ENCODE measurements at regions not wholly inside any gene's neighbourhood (a gene's known extent, or its start where the extent isn't known, plus 50 kb on each side); places are given as distances from the start of the nearest gene placed in this dataset.

DNA sequence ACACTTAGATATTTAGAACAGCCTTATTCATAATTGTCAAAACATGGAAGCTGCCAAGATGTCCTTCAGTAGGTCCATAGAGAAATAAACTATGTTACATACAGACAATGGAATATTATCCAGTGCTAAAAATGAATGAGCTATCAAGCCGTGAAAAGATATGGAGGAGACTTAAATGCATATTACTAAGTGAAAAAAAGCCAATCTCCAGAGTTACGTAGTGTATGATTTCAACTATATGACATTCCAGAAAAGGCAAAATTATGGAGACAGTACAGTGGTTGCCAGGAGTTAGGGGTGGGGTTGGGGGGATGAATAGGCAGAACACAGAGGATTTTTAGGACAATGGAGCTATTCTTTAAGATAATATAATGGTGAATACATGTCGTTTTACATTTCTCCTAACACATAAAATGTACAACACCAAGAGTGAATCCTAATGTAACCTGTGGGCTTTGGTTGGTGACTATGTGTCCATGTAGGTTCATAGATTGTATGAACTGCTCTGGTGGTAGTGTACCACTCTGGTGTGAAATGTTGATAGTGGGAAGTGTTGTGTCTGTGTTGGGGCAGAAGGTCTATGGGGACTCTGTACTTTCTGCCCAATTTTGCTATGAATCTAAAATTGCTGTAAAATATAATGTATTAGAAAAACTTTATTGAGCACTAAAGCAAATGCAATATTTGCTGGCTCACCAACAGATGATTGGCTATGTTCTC is 122.6 kb downstream of the USP22 start:
- Histone ChIP-seq H3K4me1 (ENCODE audit: control insufficient read depth in 2 of 2, insufficient read depth in 2 of 2, low read length in 2 of 2) (no peaks in the 10 kb centered on the region), H3K27me3 (ENCODE audit: control insufficient read depth in 2 of 2, insufficient read depth in 1 of 2, low read length in 1 of 2) (peaks cover 0 to 2% of the 10 kb centered on the region in 2 donors), H3K4me3 (ENCODE audit: low read length in 2 of 2) (no peak overlapping the region), H3K27ac (ENCODE audit: low read depth in 1 of 2, low read length in 1 of 2) (no peak overlapping the region), H3K36me3 (ENCODE audit: control insufficient read depth in 2 of 2, insufficient read depth in 2 of 2, low read length in 1 of 2) (no peaks in the 10 kb centered on the region), H3K9me3 (ENCODE audit: control insufficient read depth in 2 of 2, insufficient read depth in 1 of 2, low read length in 1 of 2) (no peaks in the 10 kb centered on the region)
- DNase-seq (ENCODE audit: low read depth in 6 of 9, low spot score in 9 of 9) = no peak
- WGBS = 86% methylated on average over 3 of the region's 3 CpGs

DNA sequence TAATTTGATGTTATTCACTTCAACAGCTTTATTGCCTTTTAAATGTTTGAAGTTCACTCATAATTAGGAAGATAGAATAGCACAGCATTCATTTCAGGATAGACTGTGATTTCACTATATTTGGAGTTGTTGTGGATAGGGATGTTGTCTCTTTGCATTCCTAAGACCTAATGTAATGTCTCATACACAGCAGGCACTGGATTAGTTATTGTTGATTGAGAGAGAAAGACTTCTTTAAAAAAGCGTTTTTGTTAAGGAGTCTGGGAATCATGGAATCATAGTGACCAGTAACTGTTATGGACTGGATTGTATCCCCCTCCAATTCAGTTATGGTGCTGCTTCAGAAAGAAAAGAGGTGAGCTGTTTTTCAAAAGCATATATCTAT is 122.0 kb downstream of the USP22 start:
- 89% methylated on average over 1 of the region's 1 CpG for WGBS
- H3K4me1 ChIP-seq (ENCODE audit: control insufficient read depth in 2 of 2, insufficient read depth in 2 of 2, low read length in 2 of 2) = no peaks in the 10 kb centered on the region

DNA sequence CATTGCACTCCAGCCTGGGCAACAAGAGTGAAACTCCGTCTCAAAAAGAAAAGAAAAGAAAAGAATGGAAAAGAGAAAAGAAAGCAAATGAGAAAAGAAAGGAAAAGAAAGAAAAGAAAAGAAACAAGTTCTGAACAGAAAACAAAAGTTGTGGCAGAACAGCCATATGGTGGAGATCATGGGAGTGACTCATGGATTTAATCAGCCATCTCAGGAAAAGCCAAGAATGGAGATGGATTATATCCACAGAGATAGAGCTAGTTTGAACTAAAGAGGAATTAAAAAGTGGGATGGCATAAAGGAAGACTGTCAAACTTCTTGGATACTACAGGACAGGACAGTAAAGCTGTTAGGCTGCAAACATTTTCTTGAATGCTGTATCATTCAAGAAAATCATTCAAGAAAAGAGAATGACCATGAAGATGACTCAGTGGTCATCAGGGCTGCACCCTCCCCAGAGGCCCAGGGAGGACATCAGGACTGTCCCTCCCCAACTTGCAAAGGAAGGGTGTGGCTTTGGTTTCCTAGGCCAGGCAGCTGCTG is 120.6 kb downstream of the USP22 start:
- Histone ChIP-seq H3K36me3 (ENCODE audit: control insufficient read depth in 2 of 2, insufficient read depth in 2 of 2, low read length in 1 of 2) (no peaks in the 10 kb centered on the region), H3K27ac (ENCODE audit: low read depth in 1 of 2, low read length in 1 of 2) (no peak overlapping the region), H3K27me3 (ENCODE audit: control insufficient read depth in 2 of 2, insufficient read depth in 1 of 2, low read length in 1 of 2) (peaks cover 0 to 2% of the 10 kb centered on the region in 2 donors), H3K9me3 (ENCODE audit: control insufficient read depth in 2 of 2, insufficient read depth in 1 of 2, low read length in 1 of 2) (no peaks in the 10 kb centered on the region), H3K4me3 (ENCODE audit: low read length in 2 of 2) (no peak overlapping the region), H3K4me1 (ENCODE audit: control insufficient read depth in 2 of 2, insufficient read depth in 2 of 2, low read length in 2 of 2) (no peaks in the 10 kb centered on the region)
- WGBS = 97% methylated on average over 1 of the region's 1 CpG
- no peak for DNase-seq (ENCODE audit: low read depth in 6 of 9, low spot score in 9 of 9)

More for the DNA sequence above, 122.0 kb downstream of the USP22 start:
- no peak overlapping the region for H3K27ac ChIP-seq (ENCODE audit: low read depth in 1 of 2, low read length in 1 of 2)
- no peak for DNase-seq (ENCODE audit: low read depth in 6 of 9, low spot score in 9 of 9)
- no peak overlapping the region for H3K4me3 ChIP-seq (ENCODE audit: low read length in 2 of 2)
- H3K36me3 ChIP-seq (ENCODE audit: control insufficient read depth in 2 of 2, insufficient read depth in 2 of 2, low read length in 1 of 2) = no peaks in the 10 kb centered on the region
- H3K9me3 ChIP-seq (ENCODE audit: control insufficient read depth in 2 of 2, insufficient read depth in 1 of 2, low read length in 1 of 2) = no peaks in the 10 kb centered on the region
- peaks cover 0 to 2% of the 10 kb centered on the region in 2 donors for H3K27me3 ChIP-seq (ENCODE audit: control insufficient read depth in 2 of 2, insufficient read depth in 1 of 2, low read length in 1 of 2)

DNA sequence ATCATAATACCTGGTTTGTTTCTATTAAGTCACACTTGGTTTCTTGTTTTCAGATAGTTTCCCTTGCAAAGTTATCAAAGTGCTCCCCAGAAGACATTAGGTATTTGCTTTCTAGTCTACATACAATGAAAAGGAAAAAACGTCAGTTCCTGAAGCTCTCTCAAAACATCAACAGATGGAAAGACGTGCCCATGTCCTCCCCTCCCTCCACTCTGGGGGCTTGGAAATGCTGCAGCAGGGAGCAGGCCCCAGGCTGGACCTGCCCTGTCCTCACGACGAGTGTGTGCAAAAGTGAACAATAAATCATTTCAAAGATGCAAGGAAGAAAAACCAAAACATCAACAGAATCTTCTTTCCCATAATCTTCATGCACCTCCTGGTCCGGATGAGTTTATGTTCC is 118.5 kb downstream of the USP22 start:
- Histone ChIP-seq H3K9me3 (ENCODE audit: control insufficient read depth in 2 of 2, insufficient read depth in 1 of 2, low read length in 1 of 2) (no peaks in the 10 kb centered on the region), H3K4me3 (ENCODE audit: low read length in 2 of 2) (no peak overlapping the region), H3K27ac (ENCODE audit: low read depth in 1 of 2, low read length in 1 of 2) (no peak overlapping the region), H3K4me1 (ENCODE audit: control insufficient read depth in 2 of 2, insufficient read depth in 2 of 2, low read length in 2 of 2) (no peaks in the 10 kb centered on the region), H3K27me3 (ENCODE audit: control insufficient read depth in 2 of 2, insufficient read depth in 1 of 2, low read length in 1 of 2) (peaks cover 0 to 2% of the 10 kb centered on the region in 2 donors), H3K36me3 (ENCODE audit: control insufficient read depth in 2 of 2, insufficient read depth in 2 of 2, low read length in 1 of 2) (no peaks in the 10 kb centered on the region)
- no peak for DNase-seq (ENCODE audit: low read depth in 6 of 9, low spot score in 9 of 9)
- WGBS = 93% methylated on average over 5 of the region's 5 CpGs

DNA sequence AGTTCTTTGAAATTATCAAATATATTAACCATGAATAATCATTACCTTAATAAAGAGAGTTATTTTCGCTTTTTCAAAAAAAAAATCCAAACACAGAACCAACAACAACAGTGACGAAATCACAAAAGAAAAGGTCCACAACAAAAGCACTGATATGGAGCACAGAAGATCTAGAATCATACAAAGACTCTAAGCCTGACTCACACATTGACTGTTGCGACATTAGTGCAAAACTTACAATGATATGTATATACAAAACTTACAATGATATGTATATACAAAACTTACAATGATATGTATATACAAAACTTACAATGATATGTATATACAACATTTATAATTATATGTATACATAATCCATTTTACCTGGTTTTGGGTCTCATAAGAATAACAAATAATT is 117.7 kb downstream of the USP22 start:
- no peak for DNase-seq (ENCODE audit: low read depth in 6 of 9, low spot score in 9 of 9)
- WGBS = 98% methylated on average over 3 of the region's 3 CpGs
- no peaks in the 10 kb centered on the region for H3K4me1 ChIP-seq (ENCODE audit: control insufficient read depth in 2 of 2, insufficient read depth in 2 of 2, low read length in 2 of 2)

DNA sequence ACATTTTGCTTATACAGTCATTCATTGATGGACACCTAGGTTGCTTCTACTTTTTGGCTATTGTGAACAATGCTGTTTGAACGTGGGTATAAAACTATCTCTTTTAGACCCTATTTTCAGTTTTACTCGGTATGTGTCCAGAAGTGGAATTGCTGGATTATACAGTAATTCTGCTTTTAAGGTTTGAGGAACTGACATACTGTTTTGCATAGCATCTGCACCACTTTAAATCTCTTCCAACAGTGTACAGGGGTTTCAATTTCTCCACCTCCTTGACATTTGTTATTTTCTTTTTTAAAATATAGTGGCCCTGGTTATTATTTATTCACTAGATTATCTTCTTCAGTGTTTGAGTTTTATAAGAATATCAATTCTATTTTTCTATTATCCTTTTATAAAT is 116.9 kb downstream of the USP22 start:
- no peaks in the 10 kb centered on the region for H3K4me1 ChIP-seq (ENCODE audit: control insufficient read depth in 2 of 2, insufficient read depth in 2 of 2, low read length in 2 of 2)
- no peak overlapping the region for H3K27ac ChIP-seq (ENCODE audit: low read depth in 1 of 2, low read length in 1 of 2)
- H3K9me3 ChIP-seq (ENCODE audit: control insufficient read depth in 2 of 2, insufficient read depth in 1 of 2, low read length in 1 of 2) = no peaks in the 10 kb centered on the region
- no peak overlapping the region for H3K4me3 ChIP-seq (ENCODE audit: low read length in 2 of 2)
- WGBS = 81% methylated on average over 2 of the region's 2 CpGs
- H3K27me3 ChIP-seq (ENCODE audit: control insufficient read depth in 2 of 2, insufficient read depth in 1 of 2, low read length in 1 of 2) = peaks cover 0 to 2% of the 10 kb centered on the region in 2 donors
- DNase-seq (ENCODE audit: low read depth in 6 of 9, low spot score in 9 of 9) = no peak
- no peaks in the 10 kb centered on the region for H3K36me3 ChIP-seq (ENCODE audit: control insufficient read depth in 2 of 2, insufficient read depth in 2 of 2, low read length in 1 of 2)

More for the DNA sequence above, 117.7 kb downstream of the USP22 start:
- Histone ChIP-seq H3K36me3 (ENCODE audit: control insufficient read depth in 2 of 2, insufficient read depth in 2 of 2, low read length in 1 of 2) (no peaks in the 10 kb centered on the region), H3K27ac (ENCODE audit: low read depth in 1 of 2, low read length in 1 of 2) (no peak overlapping the region), H3K27me3 (ENCODE audit: control insufficient read depth in 2 of 2, insufficient read depth in 1 of 2, low read length in 1 of 2) (peaks cover 0 to 2% of the 10 kb centered on the region in 2 donors), H3K4me3 (ENCODE audit: low read length in 2 of 2) (no peak overlapping the region), H3K9me3 (ENCODE audit: control insufficient read depth in 2 of 2, insufficient read depth in 1 of 2, low read length in 1 of 2) (no peaks in the 10 kb centered on the region)

DNA sequence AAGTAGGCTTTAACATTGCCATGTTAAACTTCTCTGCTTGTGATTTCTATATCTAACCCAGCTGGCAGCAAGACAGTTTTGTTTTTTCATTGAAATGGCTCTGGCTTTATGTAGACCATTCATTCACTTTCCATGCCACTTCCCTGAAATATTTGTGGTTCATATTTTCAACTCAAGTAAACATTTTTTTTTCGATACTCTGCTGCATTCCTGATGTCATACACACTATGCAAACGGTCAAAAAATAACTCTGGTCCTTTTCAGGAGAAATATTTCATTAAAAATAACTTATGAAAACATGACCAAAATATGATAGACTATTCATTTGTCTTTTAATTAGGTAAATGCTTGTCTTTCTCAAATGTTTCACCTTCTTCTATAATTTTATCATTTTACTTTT is 116.3 kb downstream of the USP22 start:
- DNase-seq (ENCODE audit: low read depth in 6 of 9, low spot score in 9 of 9) = no peak
- Histone ChIP-seq H3K36me3 (ENCODE audit: control insufficient read depth in 2 of 2, insufficient read depth in 2 of 2, low read length in 1 of 2) (no peaks in the 10 kb centered on the region), H3K9me3 (ENCODE audit: control insufficient read depth in 2 of 2, insufficient read depth in 1 of 2, low read length in 1 of 2) (no peaks in the 10 kb centered on the region), H3K4me3 (ENCODE audit: low read length in 2 of 2) (no peak overlapping the region), H3K27ac (ENCODE audit: low read depth in 1 of 2, low read length in 1 of 2) (no peak overlapping the region), H3K4me1 (ENCODE audit: control insufficient read depth in 2 of 2, insufficient read depth in 2 of 2, low read length in 2 of 2) (no peaks in the 10 kb centered on the region), H3K27me3 (ENCODE audit: control insufficient read depth in 2 of 2, insufficient read depth in 1 of 2, low read length in 1 of 2) (peaks cover 0 to 2% of the 10 kb centered on the region in 2 donors)
- WGBS = 96% methylated on average over 2 of the region's 2 CpGs

DNA sequence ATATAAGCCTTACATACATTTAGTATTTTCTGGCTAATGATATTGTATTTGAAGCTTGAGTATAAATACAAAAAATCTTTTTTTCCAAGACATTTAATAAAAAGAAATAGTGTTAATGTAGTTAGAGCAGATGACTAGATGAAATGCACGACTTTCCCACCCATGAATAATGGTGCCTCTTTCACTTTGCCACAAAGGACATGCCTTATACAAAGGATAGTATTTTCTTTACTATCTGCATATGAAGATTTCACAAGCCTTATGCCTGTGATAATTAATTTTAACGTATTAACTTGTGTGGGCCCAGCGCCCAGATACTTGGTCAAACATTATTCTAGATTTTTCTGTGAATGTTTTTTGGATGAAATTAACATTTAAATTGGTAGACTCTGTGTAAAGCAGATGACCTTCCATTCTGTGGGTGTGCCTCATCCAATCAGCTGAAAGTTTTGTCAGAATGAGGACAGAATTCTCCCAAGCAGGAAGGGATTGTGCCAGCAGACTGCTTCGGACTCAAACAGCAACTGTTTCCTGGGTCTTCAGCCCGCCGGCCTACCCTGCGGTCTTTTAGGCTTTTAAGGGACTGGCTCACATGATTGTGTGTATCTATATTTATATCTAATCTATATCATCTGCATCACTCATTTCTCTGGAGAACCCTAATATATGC is 115.4 kb downstream of the USP22 start:
- H3K4me3 ChIP-seq (ENCODE audit: low read length in 2 of 2) = no peak overlapping the region
- no peaks in the 10 kb centered on the region for H3K36me3 ChIP-seq (ENCODE audit: control insufficient read depth in 2 of 2, insufficient read depth in 2 of 2, low read length in 1 of 2)
- no peak for DNase-seq (ENCODE audit: low read depth in 6 of 9, low spot score in 9 of 9)
- WGBS = 98% methylated on average over 7 of the region's 7 CpGs
- no peak overlapping the region for H3K27ac ChIP-seq (ENCODE audit: low read depth in 1 of 2, low read length in 1 of 2)
- peaks cover 0 to 2% of the 10 kb centered on the region in 2 donors for H3K27me3 ChIP-seq (ENCODE audit: control insufficient read depth in 2 of 2, insufficient read depth in 1 of 2, low read length in 1 of 2)
- H3K9me3 ChIP-seq (ENCODE audit: control insufficient read depth in 2 of 2, insufficient read depth in 1 of 2, low read length in 1 of 2) = no peaks in the 10 kb centered on the region
- no peaks in the 10 kb centered on the region for H3K4me1 ChIP-seq (ENCODE audit: control insufficient read depth in 2 of 2, insufficient read depth in 2 of 2, low read length in 2 of 2)

DNA sequence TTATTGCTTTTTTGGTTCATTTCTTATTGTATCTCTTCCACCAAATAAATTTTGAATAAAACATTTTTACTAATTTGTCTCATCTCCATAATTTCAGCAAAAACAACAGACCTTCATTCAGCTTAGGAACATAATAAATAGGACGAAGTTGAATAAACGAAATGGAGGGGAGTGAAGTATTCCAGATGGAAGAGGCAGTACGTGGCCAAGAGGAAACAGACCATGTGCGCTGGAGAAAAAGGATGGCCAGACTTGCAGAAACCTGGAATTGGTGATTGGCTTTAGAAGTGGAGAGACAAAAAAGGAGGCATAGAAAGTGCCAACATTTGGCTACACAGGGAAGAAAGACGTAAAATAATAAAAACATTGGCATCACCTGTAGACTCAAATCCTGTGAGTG is 113.5 kb downstream of the USP22 start:
- Histone ChIP-seq H3K27ac (ENCODE audit: low read depth in 1 of 2, low read length in 1 of 2) (no peak overlapping the region), H3K36me3 (ENCODE audit: control insufficient read depth in 2 of 2, insufficient read depth in 2 of 2, low read length in 1 of 2) (no peaks in the 10 kb centered on the region), H3K27me3 (ENCODE audit: control insufficient read depth in 2 of 2, insufficient read depth in 1 of 2, low read length in 1 of 2) (peaks cover 0 to 1% of the 10 kb centered on the region in 2 donors), H3K4me3 (ENCODE audit: low read length in 2 of 2) (no peak overlapping the region), H3K4me1 (ENCODE audit: control insufficient read depth in 2 of 2, insufficient read depth in 2 of 2, low read length in 2 of 2) (no peaks in the 10 kb centered on the region), H3K9me3 (ENCODE audit: control insufficient read depth in 2 of 2, insufficient read depth in 1 of 2, low read length in 1 of 2) (no peaks in the 10 kb centered on the region)
- DNase-seq (ENCODE audit: low read depth in 6 of 9, low spot score in 9 of 9) = no peak
- WGBS = 98% methylated on average over 5 of the region's 5 CpGs

All from thymus (tissue), 11 donors.